Limb (tissue), 2 donors: ENCODE measurements at regions not wholly inside any gene's neighbourhood (a gene's known extent, or its start where the extent isn't known, plus 50 kb on each side); places are given as distances from the start of the nearest gene placed in this dataset.
"Not testable (repeated sequence)": the region's sequence is repeated elsewhere in the genome, so short reads cannot be mapped to it uniquely, and the experiment has no call there.

Experiments
- DNase-seq, 2 donors: peaks; one replicate each; pipeline ENCODE4 v3.0.0-alpha.2; 2016; ENCODE audit errors: extremely low spot score in 2 of 2

DNA sequence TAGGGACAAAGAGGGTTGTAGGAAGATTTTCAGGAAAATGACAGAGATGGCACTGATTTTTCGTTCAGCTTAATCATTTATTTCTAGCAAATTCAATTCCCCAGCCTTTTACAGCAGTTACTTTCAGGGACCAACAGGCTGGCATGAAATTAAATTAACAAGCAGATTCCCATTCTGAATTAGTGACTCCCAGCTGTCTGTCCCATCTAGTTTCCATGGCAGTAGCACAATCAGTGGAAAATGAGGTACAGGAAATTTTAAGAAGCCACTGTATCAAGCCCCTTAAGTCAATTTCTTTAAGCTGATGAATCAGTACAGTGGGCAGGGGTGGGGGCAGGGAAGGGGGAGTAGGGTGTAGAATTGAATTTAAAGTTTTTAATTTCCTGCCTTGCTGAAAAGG is 121.1 kb upstream of the TEX13C start:
- no peak for DNase-seq

DNA sequence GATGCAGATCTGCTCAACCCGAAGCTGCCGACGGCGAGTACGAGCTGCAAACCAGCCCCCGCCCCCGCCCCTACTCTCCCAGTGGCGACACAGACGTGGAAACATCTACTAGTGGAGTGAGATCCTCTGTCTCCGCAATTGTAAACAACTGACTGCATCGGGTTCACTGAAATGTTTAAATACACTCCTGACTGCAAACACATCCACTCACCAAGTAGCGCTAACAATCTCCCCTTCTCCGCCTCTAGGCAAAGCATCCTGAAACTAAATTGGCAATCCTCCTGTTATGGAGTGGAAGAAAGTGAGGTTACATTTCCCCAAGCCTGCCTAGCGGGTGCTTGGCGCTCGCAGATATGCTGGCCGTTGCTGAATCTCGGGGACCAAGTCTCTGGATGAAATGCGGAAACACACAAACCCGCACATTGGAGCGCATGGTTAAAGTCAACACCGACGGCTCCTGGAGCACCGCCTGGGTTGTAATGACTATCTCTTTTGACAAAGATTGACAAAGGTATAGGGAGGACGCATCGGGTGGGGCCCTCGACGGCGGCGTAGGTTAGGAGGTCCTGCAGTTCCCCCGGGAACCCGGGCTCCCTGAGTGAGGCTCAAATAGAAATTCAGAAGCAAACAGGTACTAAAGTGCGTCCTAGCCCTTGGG is 117.0 kb upstream of the TEX13C start:
- DNase-seq = peak in 1 of 2 donors; percentile 31

DNA sequence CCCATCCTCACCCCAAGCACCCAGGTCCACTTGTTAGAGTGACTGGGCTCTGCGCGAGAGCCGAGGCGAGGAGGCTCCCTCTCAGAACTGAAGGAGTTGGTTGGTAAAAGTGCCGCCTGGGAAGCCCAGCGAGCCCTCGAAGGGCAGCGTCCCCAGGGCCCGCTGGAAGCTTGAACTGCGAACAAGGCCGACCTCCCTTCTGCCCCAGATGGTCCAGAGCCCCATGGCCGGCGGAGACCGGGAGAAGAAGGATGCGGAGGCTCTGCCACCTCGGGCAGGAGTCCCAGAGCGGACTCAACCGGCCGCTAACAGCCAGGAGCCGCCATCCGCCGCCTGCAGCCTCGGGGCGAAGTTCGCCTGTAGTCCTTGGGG is 116.3 kb upstream of the TEX13C start:
- DNase-seq = peak in 1 of 2 donors; percentile 45

- DNase-seq = peak; percentile 19 to 70
Measured at GRCh38 chrX:125203737-125204578, 115.7 kb upstream of the TEX13C start.

GRCh38 chrX:125204681-125205132 is 115.0 kb upstream of the TEX13C start:
- DNase-seq = no peak

DNA sequence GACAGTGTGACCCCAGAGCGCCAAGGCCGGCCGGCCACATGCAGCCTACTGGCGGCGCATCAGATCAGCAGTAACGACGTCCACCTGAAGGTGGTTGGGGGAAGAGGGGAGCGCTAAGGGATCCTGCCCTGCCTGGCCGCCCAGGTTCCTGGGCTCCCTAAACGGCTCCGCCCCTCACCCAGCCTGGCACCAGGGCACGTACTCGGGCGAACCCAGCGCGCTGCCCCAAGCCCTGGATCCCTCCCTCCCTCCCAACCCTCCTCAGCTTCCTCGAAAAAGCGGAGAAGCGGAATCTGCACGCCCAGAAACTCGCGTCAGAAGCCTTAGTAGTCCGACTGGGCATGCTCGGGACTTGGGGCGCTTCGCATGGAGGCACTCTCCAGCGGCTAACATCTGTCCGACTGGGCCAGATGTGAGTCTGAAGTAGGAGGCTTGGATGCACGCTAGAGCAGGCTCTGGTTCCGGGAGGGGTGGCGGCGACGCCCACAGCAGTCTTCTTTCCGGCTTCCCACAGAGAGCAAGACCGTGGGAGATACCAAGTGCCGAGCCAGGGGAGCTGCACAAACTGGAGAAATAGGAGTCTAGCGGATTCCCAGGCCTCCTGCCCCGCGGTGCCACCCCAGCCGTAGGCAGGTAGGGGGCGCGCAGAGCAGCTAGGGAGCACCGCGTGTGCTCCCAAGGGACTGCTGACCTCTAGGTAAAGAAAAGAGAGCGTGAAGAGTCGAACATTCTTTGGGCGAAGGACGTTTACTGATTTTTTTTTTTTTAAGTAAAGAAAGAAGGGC is 114.3 kb upstream of the TEX13C start:
- peak; percentile 45 to 76 for DNase-seq

DNA sequence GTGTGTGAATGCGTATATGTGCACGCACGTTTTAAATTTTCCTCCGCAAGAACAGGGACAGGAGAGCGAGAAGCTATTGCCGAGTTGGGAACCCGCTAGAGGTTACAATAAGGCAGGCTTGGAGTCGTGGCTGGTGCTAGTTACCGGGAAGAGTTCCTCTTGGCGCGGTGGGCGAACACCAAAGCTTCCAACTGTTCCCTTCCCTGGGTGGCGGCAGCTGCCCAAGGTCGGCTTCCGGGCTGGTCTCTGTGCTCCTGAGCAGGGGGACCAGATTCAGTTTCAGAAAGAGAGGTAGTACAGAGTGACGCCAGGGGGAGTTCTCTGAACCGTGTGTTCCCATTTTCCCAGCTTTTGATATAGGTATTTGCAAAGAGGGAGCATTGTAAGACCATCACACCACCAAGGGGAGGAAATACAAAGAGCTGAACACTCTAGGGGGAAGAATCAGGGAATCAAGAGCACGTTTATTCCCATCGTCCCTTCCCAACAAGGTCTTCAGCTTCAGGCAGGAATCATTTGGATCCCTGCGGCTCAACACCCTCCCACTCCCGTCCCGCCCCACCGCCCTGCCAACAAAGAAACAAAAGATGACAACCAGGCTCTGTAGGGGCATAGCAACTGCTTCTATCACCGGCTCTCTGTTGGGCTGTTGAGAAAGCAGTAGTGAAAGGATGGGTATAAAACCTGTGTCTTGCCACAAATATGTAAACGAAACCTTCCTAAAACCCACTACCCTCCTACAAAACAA is 113.6 kb upstream of the TEX13C start:
- DNase-seq = peak; percentile 39 to 51

DNA sequence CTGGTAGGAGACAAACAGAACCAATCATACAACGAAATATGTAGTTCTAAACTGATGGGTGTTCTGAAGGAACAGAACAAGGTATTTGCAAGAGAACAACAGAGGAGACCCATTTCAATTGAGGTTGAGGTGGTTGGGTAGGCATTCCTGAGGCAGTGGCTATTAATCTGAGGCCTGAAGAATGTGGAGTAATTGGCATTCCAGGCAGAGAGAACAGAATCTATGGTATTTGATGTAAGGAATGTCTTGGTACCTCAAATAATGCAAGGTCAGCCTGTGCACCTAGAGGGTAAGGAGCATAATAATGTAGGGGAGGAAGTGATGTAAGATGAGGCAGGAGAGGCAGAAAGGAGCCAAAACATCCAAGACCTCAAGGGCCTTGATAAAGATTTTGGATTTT is 109.5 kb upstream of the TEX13C start:
- DNase-seq = no peak

DNA sequence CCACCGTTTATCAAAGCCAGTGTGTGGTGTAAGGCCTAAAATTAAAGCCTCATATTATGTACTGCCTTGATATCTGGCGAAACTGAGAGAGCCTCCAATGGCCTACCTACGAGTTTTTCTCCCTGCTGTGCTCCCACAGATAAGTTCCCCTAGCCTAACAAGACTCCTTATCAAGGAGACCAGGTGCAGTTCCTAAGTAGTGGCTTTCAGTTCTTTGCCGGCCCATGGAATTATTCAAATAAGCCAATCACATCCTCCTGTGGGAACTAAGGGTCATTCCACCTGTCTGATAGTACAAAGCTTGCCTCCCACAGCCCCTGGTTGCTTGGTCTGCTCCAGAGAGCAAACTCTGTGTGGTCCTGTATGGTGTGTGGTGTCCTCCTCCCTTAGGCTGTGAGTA is 99.8 kb upstream of the TEX13C start:
- DNase-seq = no peak

- DNase-seq = no peak
Measured at GRCh38 chrX:125236955-125237354, 82.7 kb upstream of the TEX13C start.

DNA sequence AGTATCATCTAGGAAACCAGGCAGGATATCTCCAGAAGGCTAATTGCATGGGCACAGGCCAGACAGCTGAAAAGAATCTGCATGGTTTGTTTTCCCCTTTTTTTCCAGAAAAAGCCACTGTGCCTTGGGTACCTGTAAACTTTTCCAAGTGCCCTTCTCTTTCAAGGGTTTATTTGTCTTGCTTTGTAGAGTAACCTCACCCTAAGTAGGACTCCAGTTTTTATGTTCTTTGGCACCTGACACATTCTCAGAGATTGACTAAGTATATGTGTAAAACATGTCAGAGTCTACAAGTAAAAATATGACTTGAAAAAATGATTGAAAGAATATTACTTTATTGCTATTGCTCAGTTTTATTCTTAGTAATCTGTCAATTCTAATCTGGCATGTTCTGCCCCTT is 70.7 kb upstream of the TEX13C start:
- no peak for DNase-seq

DNA sequence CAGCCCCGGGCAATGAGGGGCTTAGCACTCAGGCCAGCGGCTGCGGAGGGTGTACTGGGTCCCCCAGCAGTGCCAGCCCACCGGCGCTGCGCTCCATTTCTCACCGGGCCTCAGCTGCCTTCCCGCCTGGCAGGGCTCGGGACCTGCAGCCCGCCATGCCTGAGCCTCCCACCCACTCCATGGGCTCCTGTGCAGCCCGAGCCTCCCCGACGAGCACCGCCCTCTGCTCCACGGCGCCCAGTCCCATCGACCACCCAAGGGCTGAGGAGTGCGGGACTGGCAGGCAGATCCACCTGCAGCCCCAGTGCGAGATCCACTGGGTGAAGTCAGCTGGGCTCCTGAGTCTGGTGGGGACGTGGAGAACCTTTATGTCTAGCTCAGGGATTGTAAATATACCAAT is 63.9 kb upstream of the TEX13C start:
- not testable (repeated sequence) for DNase-seq

- DNase-seq = no peak
Measured at GRCh38 chrX:125262836-125263235, 56.8 kb upstream of the TEX13C start.

- DNase-seq = no peak
Measured at GRCh38 chrX:125266153-125266660, 53.5 kb upstream of the TEX13C start.
